ENCODE measurements at regions not wholly inside any gene's neighbourhood (a gene's known extent, or its start where the extent isn't known, plus 50 kb on each side); places are given as distances from the start of the nearest gene placed in this dataset.
A peak's percentile ranks its signal among the peaks of the same experiment; 100 is the strongest.

DNA sequence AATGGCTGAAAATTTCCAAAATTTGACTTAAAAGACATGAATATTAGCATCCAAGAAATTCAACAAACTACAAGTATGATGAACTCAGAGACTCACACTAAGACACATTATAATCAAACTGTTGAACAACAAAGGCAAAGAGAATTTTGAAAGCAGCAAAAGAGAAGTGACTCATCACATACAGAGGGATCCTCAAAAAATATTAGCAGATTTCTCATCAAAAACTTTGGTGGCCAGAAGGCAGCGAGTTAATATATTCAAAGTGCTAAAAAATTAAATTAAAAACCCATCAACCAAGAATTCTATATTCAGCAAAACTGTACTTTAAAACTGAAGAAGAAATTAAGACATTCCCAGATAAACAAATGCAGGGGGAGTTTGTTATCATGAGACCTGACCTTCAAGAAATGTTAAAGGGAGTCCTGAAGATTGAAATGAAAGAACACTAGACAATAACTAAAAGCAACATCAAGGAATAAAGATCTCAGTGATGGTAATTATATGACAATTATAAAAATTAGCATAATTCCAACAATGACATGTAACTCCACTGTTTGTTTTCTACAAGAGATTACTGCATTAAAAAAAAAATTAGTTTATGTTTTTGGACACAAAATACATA is 150.0 kb downstream of the RNASET2 start:
- H3K36me3 ChIP-seq (ENCODE audit: low read depth): no peaks in the 10 kb centered on the region
- no peaks in the 10 kb centered on the region for H3F3A ChIP-seq (ENCODE audit: insufficient read depth)
- no peak for DNase-seq
- H3K9me3 ChIP-seq (ENCODE audit: low read depth): peaks cover 5% of the 10 kb centered on the region
- H3K4me2 ChIP-seq (ENCODE audit: unreplicated experiment): no peak overlapping the region
- TF ChIP-seq EZH2phosphoT487 (IDR thresholded peaks at IDR 0.05; ENCODE audit: insufficient read depth, low read depth): no peak
- TF ChIP-seq EZH2 (IDR thresholded peaks at IDR 0.05; ENCODE audit: insufficient read depth, poor library complexity, severe bottlenecking): no peak
- H3K9ac ChIP-seq: no peak overlapping the region
- in situ Hi-C loops (cut with MboI): no loop called here
- no peaks in the 10 kb centered on the region for H3K79me2 ChIP-seq (ENCODE audit: insufficient read depth)
- no peaks in the 10 kb centered on the region for H3K9me2 ChIP-seq (ENCODE audit: insufficient read depth)
- no peaks in the 10 kb centered on the region for H3K27me3 ChIP-seq (replicated peaks; ENCODE audit: insufficient read depth)
- H4K20me1 ChIP-seq (ENCODE audit: insufficient read depth): no peaks in the 10 kb centered on the region
- no peak overlapping the region for H2AFZ ChIP-seq
- no peaks in the 10 kb centered on the region for H3K4me1 ChIP-seq (ENCODE audit: insufficient read depth)
- H3K27ac ChIP-seq: no peak overlapping the region
- H3K4me3 ChIP-seq: no peak overlapping the region
- 16 to 18% methylated on average over 1 of the region's 1 CpG for WGBS, 2 experiments (ENCODE audit: low coverage in 1 of 2, low lambda C conversion rate in 2 of 2, missing lambda C conversion rate in 2 of 2)

GRCh38 chr6:166803471-166803870 is 152.9 kb downstream of the RNASET2 start:
- H3K79me2 ChIP-seq (ENCODE audit: insufficient read depth): no peaks in the 10 kb centered on the region
- H3K9ac ChIP-seq: no peak overlapping the region
- TF ChIP-seq EZH2 (IDR thresholded peaks at IDR 0.05; ENCODE audit: insufficient read depth, poor library complexity, severe bottlenecking) (no peak), EZH2phosphoT487 (IDR thresholded peaks at IDR 0.05; ENCODE audit: insufficient read depth, low read depth) (no peak)
- H3K4me3 ChIP-seq: no peak overlapping the region
- no peak overlapping the region for H2AFZ ChIP-seq
- H3F3A ChIP-seq (ENCODE audit: insufficient read depth): no peaks in the 10 kb centered on the region
- 26 to 32% methylated on average over 9 of the region's 9 CpGs for WGBS, 2 experiments (ENCODE audit: low coverage in 1 of 2, low lambda C conversion rate in 2 of 2, missing lambda C conversion rate in 2 of 2)
- in situ Hi-C loops (cut with MboI): no loop called here
- peak; percentile 21 for DNase-seq
- no peaks in the 10 kb centered on the region for H3K4me1 ChIP-seq (ENCODE audit: insufficient read depth)
- H3K27me3 ChIP-seq (replicated peaks; ENCODE audit: insufficient read depth): no peaks in the 10 kb centered on the region
- H3K4me2 ChIP-seq (ENCODE audit: unreplicated experiment): no peak overlapping the region
- no peaks in the 10 kb centered on the region for H4K20me1 ChIP-seq (ENCODE audit: insufficient read depth)
- H3K9me3 ChIP-seq (ENCODE audit: low read depth): peaks cover 5% of the 10 kb centered on the region
- no peak overlapping the region for H3K27ac ChIP-seq
- H3K9me2 ChIP-seq (ENCODE audit: insufficient read depth): no peaks in the 10 kb centered on the region
- H3K36me3 ChIP-seq (ENCODE audit: low read depth): no peaks in the 10 kb centered on the region

DNA sequence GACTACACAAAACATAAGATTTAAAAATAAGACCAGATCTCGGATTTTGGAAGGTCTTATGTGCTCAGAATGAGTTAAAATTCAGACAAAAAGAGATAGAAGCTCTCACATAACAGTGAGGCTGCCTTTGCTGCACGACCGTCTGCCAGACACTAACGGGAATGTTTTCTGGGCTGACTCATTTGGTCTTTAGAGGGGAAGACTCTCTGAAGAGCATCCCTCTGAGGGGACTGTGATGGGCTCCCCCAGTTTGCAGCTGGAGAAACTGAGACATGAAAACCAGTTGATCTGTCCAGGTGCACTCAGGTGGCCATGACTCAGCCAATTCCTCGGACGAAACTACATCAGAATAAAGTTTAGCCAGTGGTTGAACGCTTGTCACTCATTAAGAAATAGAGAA is 153.9 kb downstream of the RNASET2 start:
- in situ Hi-C loops (cut with MboI): no loop called here
- TF ChIP-seq EZH2 (IDR thresholded peaks at IDR 0.05; ENCODE audit: insufficient read depth, poor library complexity, severe bottlenecking) (no peak), EZH2phosphoT487 (IDR thresholded peaks at IDR 0.05; ENCODE audit: insufficient read depth, low read depth) (no peak)

DNA sequence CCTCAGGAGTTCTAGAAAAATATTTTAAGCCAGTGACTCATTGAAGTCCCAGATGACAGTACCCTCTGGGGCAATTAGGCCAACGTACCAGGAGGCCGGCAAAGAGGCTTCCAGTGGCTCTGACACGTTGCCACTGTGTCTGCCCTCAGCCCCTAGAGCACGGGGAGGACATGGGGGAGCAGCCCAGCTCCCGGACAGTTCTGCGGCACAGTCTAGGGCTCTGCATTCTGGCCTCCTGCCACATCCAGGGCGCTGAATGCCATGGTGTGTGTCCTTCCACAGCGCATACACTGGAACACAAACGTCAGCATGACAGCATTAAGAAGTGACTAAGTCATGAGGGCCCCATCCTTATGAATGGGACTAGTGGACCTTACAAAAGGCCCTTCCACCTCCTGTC is 156.2 kb downstream of the RNASET2 start:
- Histone ChIP-seq H3K27ac (no peak overlapping the region), H3F3A (ENCODE audit: insufficient read depth) (no peaks in the 10 kb centered on the region), H3K4me1 (ENCODE audit: insufficient read depth) (no peaks in the 10 kb centered on the region), H2AFZ (no peak overlapping the region), H4K20me1 (ENCODE audit: insufficient read depth) (no peaks in the 10 kb centered on the region), H3K4me2 (ENCODE audit: unreplicated experiment) (no peak overlapping the region), H3K36me3 (ENCODE audit: low read depth) (no peaks in the 10 kb centered on the region), H3K4me3 (no peak overlapping the region), H3K79me2 (ENCODE audit: insufficient read depth) (no peaks in the 10 kb centered on the region), H3K9me3 (ENCODE audit: low read depth) (no peaks in the 10 kb centered on the region), H3K9ac (no peak overlapping the region), H3K27me3 (replicated peaks; ENCODE audit: insufficient read depth) (no peaks in the 10 kb centered on the region), H3K9me2 (ENCODE audit: insufficient read depth) (no peaks in the 10 kb centered on the region)
- WGBS, 2 experiments (ENCODE audit: low coverage in 1 of 2, low lambda C conversion rate in 2 of 2, missing lambda C conversion rate in 2 of 2): 43 to 47% methylated on average over 9 of the region's 9 CpGs
- no peak for DNase-seq
- in situ Hi-C loops (cut with MboI): no loop called here
- TF ChIP-seq EZH2 (IDR thresholded peaks at IDR 0.05; ENCODE audit: insufficient read depth, poor library complexity, severe bottlenecking): no peak
- no peak for TF ChIP-seq EZH2phosphoT487 (IDR thresholded peaks at IDR 0.05; ENCODE audit: insufficient read depth, low read depth)

More for the DNA sequence above, 153.9 kb downstream of the RNASET2 start:
- no peak overlapping the region for H3K9ac ChIP-seq
- no peak for DNase-seq
- WGBS, 2 experiments (ENCODE audit: low coverage in 1 of 2, low lambda C conversion rate in 2 of 2, missing lambda C conversion rate in 2 of 2): 26 to 31% methylated on average over 7 of the region's 7 CpGs
- no peaks in the 10 kb centered on the region for H3K4me1 ChIP-seq (ENCODE audit: insufficient read depth)
- H3K27ac ChIP-seq: no peak overlapping the region
- H2AFZ ChIP-seq: no peak overlapping the region
- H3K9me3 ChIP-seq (ENCODE audit: low read depth): peaks cover 5% of the 10 kb centered on the region
- no peaks in the 10 kb centered on the region for H3K27me3 ChIP-seq (replicated peaks; ENCODE audit: insufficient read depth)
- no peaks in the 10 kb centered on the region for H3F3A ChIP-seq (ENCODE audit: insufficient read depth)
- H3K9me2 ChIP-seq (ENCODE audit: insufficient read depth): no peaks in the 10 kb centered on the region
- H3K4me2 ChIP-seq (ENCODE audit: unreplicated experiment): no peak overlapping the region
- no peaks in the 10 kb centered on the region for H4K20me1 ChIP-seq (ENCODE audit: insufficient read depth)
- no peak overlapping the region for H3K4me3 ChIP-seq
- H3K36me3 ChIP-seq (ENCODE audit: low read depth): no peaks in the 10 kb centered on the region
- H3K79me2 ChIP-seq (ENCODE audit: insufficient read depth): no peaks in the 10 kb centered on the region

DNA sequence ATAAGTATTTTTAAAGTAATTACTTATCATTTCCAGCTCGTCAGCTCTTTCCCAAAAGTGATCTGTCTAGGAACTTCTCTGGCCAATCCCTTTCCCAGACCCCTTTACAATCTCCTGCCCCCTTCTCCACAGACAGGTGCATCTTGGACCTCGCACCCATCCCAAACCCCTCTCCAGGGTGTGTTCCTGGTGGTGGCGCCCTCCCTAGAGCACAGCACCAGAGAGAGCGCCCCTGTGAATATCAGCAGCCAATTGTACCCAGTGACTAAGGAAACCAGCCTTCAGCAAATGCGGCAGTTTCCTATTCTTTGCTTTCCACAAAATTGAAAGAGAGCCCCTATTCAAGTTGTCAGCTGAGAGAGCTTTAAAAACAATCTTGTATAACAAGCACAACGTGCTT is 157.7 kb downstream of the RNASET2 start:
- H3K4me3 ChIP-seq: no peak overlapping the region
- H3K36me3 ChIP-seq (ENCODE audit: low read depth): no peaks in the 10 kb centered on the region
- no peaks in the 10 kb centered on the region for H4K20me1 ChIP-seq (ENCODE audit: insufficient read depth)
- in situ Hi-C loops (cut with MboI): no loop called here
- H3K79me2 ChIP-seq (ENCODE audit: insufficient read depth): no peaks in the 10 kb centered on the region
- WGBS, 2 experiments (ENCODE audit: low coverage in 1 of 2, low lambda C conversion rate in 2 of 2, missing lambda C conversion rate in 2 of 2): 35 to 43% methylated on average over 6 of the region's 6 CpGs
- no peak overlapping the region for H3K27ac ChIP-seq
- H2AFZ ChIP-seq: no peak overlapping the region
- H3K4me2 ChIP-seq (ENCODE audit: unreplicated experiment): no peak overlapping the region
- H3K27me3 ChIP-seq (replicated peaks; ENCODE audit: insufficient read depth): no peaks in the 10 kb centered on the region
- TF ChIP-seq EZH2 (IDR thresholded peaks at IDR 0.05; ENCODE audit: insufficient read depth, poor library complexity, severe bottlenecking): no peak
- no peak for TF ChIP-seq EZH2phosphoT487 (IDR thresholded peaks at IDR 0.05; ENCODE audit: insufficient read depth, low read depth)
- H3K9ac ChIP-seq: no peak overlapping the region
- H3K4me1 ChIP-seq (ENCODE audit: insufficient read depth): no peaks in the 10 kb centered on the region
- no peaks in the 10 kb centered on the region for H3K9me3 ChIP-seq (ENCODE audit: low read depth)
- no peaks in the 10 kb centered on the region for H3K9me2 ChIP-seq (ENCODE audit: insufficient read depth)
- H3F3A ChIP-seq (ENCODE audit: insufficient read depth): no peaks in the 10 kb centered on the region
- no peak for DNase-seq
